ENCODE measurements at regions not wholly inside any gene's neighbourhood (a gene's known extent, or its start where the extent isn't known, plus 50 kb on each side); places are given as distances from the start of the nearest gene placed in this dataset.

GRCh38 chr21:35204850-35205541 is 155.9 kb upstream of the RUNX1 start:
- DNase-seq (ENCODE audit: extremely low read depth, low read depth): peak; percentile 83

GRCh38 chr21:35204125-35204524 is 155.0 kb upstream of the RUNX1 start:
- no peak for TF ChIP-seq CTCF (IDR thresholded peaks at IDR 0.05; ENCODE audit: low read depth, low read length)
- DNase-seq (ENCODE audit: extremely low read depth, low read depth): no peak

More at GRCh38 chr21:35204850-35205541, 155.9 kb upstream of the RUNX1 start:
- TF ChIP-seq CTCF (IDR thresholded peaks at IDR 0.05; ENCODE audit: low read depth, low read length): peak; percentile 41

GRCh38 chr21:35203093-35203977 is 154.2 kb upstream of the RUNX1 start:
- no peak for DNase-seq (ENCODE audit: extremely low read depth, low read depth)
- no peak for TF ChIP-seq CTCF (IDR thresholded peaks at IDR 0.05; ENCODE audit: low read depth, low read length)

GRCh38 chr21:35202431-35202830 is 153.3 kb upstream of the RUNX1 start:
- no peak for DNase-seq (ENCODE audit: extremely low read depth, low read depth)
- TF ChIP-seq CTCF (IDR thresholded peaks at IDR 0.05; ENCODE audit: low read depth, low read length): no peak

- DNase-seq (ENCODE audit: extremely low read depth, low read depth): no peak
- TF ChIP-seq CTCF (IDR thresholded peaks at IDR 0.05; ENCODE audit: low read depth, low read length): no peak
Measured at GRCh38 chr21:35201799-35202198, 152.7 kb upstream of the RUNX1 start.

- no peak for DNase-seq (ENCODE audit: extremely low read depth, low read depth)
- no peak for TF ChIP-seq CTCF (IDR thresholded peaks at IDR 0.05; ENCODE audit: low read depth, low read length)
Measured at GRCh38 chr21:35201288-35201687, 152.2 kb upstream of the RUNX1 start.

- TF ChIP-seq CTCF (IDR thresholded peaks at IDR 0.05; ENCODE audit: low read depth, low read length): no peak
- DNase-seq (ENCODE audit: extremely low read depth, low read depth): no peak
Measured at GRCh38 chr21:35199733-35200015, 150.6 kb upstream of the RUNX1 start.

Measured in AG09319 (cell line).